ENCODE measurements at regions not wholly inside any gene's neighbourhood (a gene's known extent, or its start where the extent isn't known, plus 50 kb on each side); places are given as distances from the start of the nearest gene placed in this dataset.

- TF ChIP-seq CTCF (conservative IDR thresholded peaks at IDR 0.05; ENCODE audit: low read depth, low read length) = no peak
- H3K27me3 ChIP-seq (ENCODE audit: insufficient read depth, low read depth) = no peaks in the 10 kb centered on the region
- H3K4me3 ChIP-seq (IDR thresholded peaks at IDR 0.05; ENCODE audit: insufficient read depth, low read depth, low read length) = no peak overlapping the region
- H3K79me2 ChIP-seq (ENCODE audit: insufficient read depth, low read depth) = no peaks in the 10 kb centered on the region
- H3K9ac ChIP-seq = no peak overlapping the region
- H2AFZ ChIP-seq (ENCODE audit: low read depth) = no peak overlapping the region
- H3K36me3 ChIP-seq (ENCODE audit: insufficient read depth) = no peaks in the 10 kb centered on the region
- H4K20me1 ChIP-seq (ENCODE audit: insufficient read depth) = no peaks in the 10 kb centered on the region
- no peaks in the 10 kb centered on the region for H3K4me1 ChIP-seq (ENCODE audit: low read depth, poor library complexity, severe bottlenecking)
- H3K4me2 ChIP-seq = no peak overlapping the region
- H3K27ac ChIP-seq = no peak overlapping the region
These were observed 225.9 kb upstream of the PITX2 start for GRCh38 chr4:110848787-110849186.

- H3K36me3 ChIP-seq (ENCODE audit: insufficient read depth) = no peaks in the 10 kb centered on the region
- TF ChIP-seq CTCF (conservative IDR thresholded peaks at IDR 0.05; ENCODE audit: low read depth, low read length) = no peak
- no peak overlapping the region for H3K4me2 ChIP-seq
- H3K27ac ChIP-seq = no peak overlapping the region
- no peaks in the 10 kb centered on the region for H3K4me1 ChIP-seq (ENCODE audit: low read depth, poor library complexity, severe bottlenecking)
- H2AFZ ChIP-seq (ENCODE audit: low read depth) = no peak overlapping the region
- H3K9ac ChIP-seq = no peak overlapping the region
- H4K20me1 ChIP-seq (ENCODE audit: insufficient read depth) = no peaks in the 10 kb centered on the region
- H3K4me3 ChIP-seq (IDR thresholded peaks at IDR 0.05; ENCODE audit: insufficient read depth, low read depth, low read length) = no peak overlapping the region
- H3K79me2 ChIP-seq (ENCODE audit: insufficient read depth, low read depth) = no peaks in the 10 kb centered on the region
- H3K27me3 ChIP-seq (ENCODE audit: insufficient read depth, low read depth) = no peaks in the 10 kb centered on the region
These were observed 226.6 kb upstream of the PITX2 start for GRCh38 chr4:110849461-110849860.

GRCh38 chr4:110850461-110851442, 227.9 kb upstream of the PITX2 start:
- H3K79me2 ChIP-seq (ENCODE audit: insufficient read depth, low read depth) = no peaks in the 10 kb centered on the region
- no peaks in the 10 kb centered on the region for H3K27me3 ChIP-seq (ENCODE audit: insufficient read depth, low read depth)
- no peaks in the 10 kb centered on the region for H4K20me1 ChIP-seq (ENCODE audit: insufficient read depth)
- H3K4me1 ChIP-seq (ENCODE audit: low read depth, poor library complexity, severe bottlenecking) = no peaks in the 10 kb centered on the region
- no peaks in the 10 kb centered on the region for H3K36me3 ChIP-seq (ENCODE audit: insufficient read depth)
- H3K9ac ChIP-seq = no peak overlapping the region
- no peak overlapping the region for H3K4me3 ChIP-seq (IDR thresholded peaks at IDR 0.05; ENCODE audit: insufficient read depth, low read depth, low read length)
- H3K4me2 ChIP-seq = no peak overlapping the region
- H2AFZ ChIP-seq (ENCODE audit: low read depth) = no peak overlapping the region
- H3K27ac ChIP-seq = no peak overlapping the region
- TF ChIP-seq CTCF (conservative IDR thresholded peaks at IDR 0.05; ENCODE audit: low read depth, low read length) = no peak

- TF ChIP-seq CTCF (conservative IDR thresholded peaks at IDR 0.05; ENCODE audit: low read depth, low read length) = no peak
- no peak overlapping the region for H2AFZ ChIP-seq (ENCODE audit: low read depth)
These were observed 229.1 kb upstream of the PITX2 start for GRCh38 chr4:110851989-110852388.

More at GRCh38 chr4:110851989-110852388, 229.1 kb upstream of the PITX2 start:
- Histone ChIP-seq H4K20me1 (ENCODE audit: insufficient read depth) (no peaks in the 10 kb centered on the region), H3K4me1 (ENCODE audit: low read depth, poor library complexity, severe bottlenecking) (no peaks in the 10 kb centered on the region), H3K4me3 (IDR thresholded peaks at IDR 0.05; ENCODE audit: insufficient read depth, low read depth, low read length) (no peak overlapping the region), H3K79me2 (ENCODE audit: insufficient read depth, low read depth) (no peaks in the 10 kb centered on the region), H3K27ac (no peak overlapping the region), H3K27me3 (ENCODE audit: insufficient read depth, low read depth) (no peaks in the 10 kb centered on the region), H3K4me2 (no peak overlapping the region), H3K9ac (no peak overlapping the region), H3K36me3 (ENCODE audit: insufficient read depth) (no peaks in the 10 kb centered on the region)
